ENCODE measurements at regions not wholly inside any gene's neighbourhood (a gene's known extent, or its start where the extent isn't known, plus 50 kb on each side); places are given as distances from the start of the nearest gene placed in this dataset.
A peak's percentile ranks its signal among the peaks of the same experiment; 100 is the strongest.

- H3K4me3 ChIP-seq (ENCODE audit: control insufficient read depth, low read depth, low read length), result no peak overlapping the region
- DNase-seq (ENCODE audit: low read depth), result no peak
These were observed 343.2 kb downstream of the OLFM3 start for GRCh38 chr1:101653482-101653946.

GRCh38 chr1:101664726-101665125 is 332.0 kb downstream of the OLFM3 start:
- no peak for DNase-seq (ENCODE audit: low read depth)
- H3K4me3 ChIP-seq (ENCODE audit: control insufficient read depth, low read depth, low read length), result no peak overlapping the region
- TF ChIP-seq CTCF (IDR thresholded peaks at IDR 0.05; ENCODE audit: control insufficient read depth, insufficient read depth, low read depth, low read length, missing control alignments), result no peak

More at GRCh38 chr1:101653482-101653946, 343.2 kb downstream of the OLFM3 start:
- TF ChIP-seq CTCF (IDR thresholded peaks at IDR 0.05; ENCODE audit: control insufficient read depth, insufficient read depth, low read depth, low read length, missing control alignments), result peak; percentile 6

- no peak overlapping the region for H3K4me3 ChIP-seq (ENCODE audit: control insufficient read depth, low read depth, low read length)
- TF ChIP-seq CTCF (IDR thresholded peaks at IDR 0.05; ENCODE audit: control insufficient read depth, insufficient read depth, low read depth, low read length, missing control alignments), result no peak
- no peak for DNase-seq (ENCODE audit: low read depth)
These were observed 329.0 kb downstream of the OLFM3 start for GRCh38 chr1:101667761-101668160.

GRCh38 chr1:101683136-101683535 is 313.6 kb downstream of the OLFM3 start:
- no peak overlapping the region for H3K4me3 ChIP-seq (ENCODE audit: control insufficient read depth, low read depth, low read length)
- no peak for DNase-seq (ENCODE audit: low read depth)
- TF ChIP-seq CTCF (IDR thresholded peaks at IDR 0.05; ENCODE audit: control insufficient read depth, insufficient read depth, low read depth, low read length, missing control alignments), result no peak

DNA sequence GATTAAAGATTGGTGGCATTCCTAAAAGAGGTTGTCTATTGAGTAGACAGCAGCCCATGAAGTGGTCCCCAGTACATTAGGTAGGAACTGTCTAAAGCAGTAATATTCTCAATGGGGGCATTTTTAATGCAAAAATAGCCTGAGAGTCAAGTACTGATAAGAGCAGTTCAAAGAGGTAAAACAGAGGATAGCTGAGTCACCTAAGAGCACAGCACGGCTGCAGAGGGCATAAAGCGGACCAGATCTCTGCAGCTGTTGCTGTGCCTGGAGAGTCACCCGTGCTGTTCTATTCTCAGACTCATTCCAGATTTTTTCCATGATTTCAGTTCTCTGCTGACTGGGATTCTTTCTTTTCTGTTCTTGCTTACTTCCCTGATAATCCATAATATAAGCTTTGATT is 313.2 kb downstream of the OLFM3 start:
- no peak for TF ChIP-seq CTCF (IDR thresholded peaks at IDR 0.05; ENCODE audit: control insufficient read depth, insufficient read depth, low read depth, low read length, missing control alignments)
- no peak for DNase-seq (ENCODE audit: low read depth)
- no peak overlapping the region for H3K4me3 ChIP-seq (ENCODE audit: control insufficient read depth, low read depth, low read length)

GRCh38 chr1:101697072-101697471 is 299.7 kb downstream of the OLFM3 start:
- H3K4me3 ChIP-seq (ENCODE audit: control insufficient read depth, low read depth, low read length), result no peak overlapping the region
- DNase-seq (ENCODE audit: low read depth), result no peak

More at GRCh38 chr1:101697072-101697471, 299.7 kb downstream of the OLFM3 start:
- TF ChIP-seq CTCF (IDR thresholded peaks at IDR 0.05; ENCODE audit: control insufficient read depth, insufficient read depth, low read depth, low read length, missing control alignments), result no peak

Data from AG09309 (cell line).